A549 (cell line): ENCODE measurements at regions not wholly inside any gene's neighbourhood (a gene's known extent, or its start where the extent isn't known, plus 50 kb on each side); places are given as distances from the start of the nearest gene placed in this dataset.

Experiments used
- ATAC-seq, 2 experiments: fragments of 200-7000 bp in 1 of 2; fragments of >200 bp in 1 of 2; cut with Nextera tagmentation in 1 of 2; cut with Tn5 transposase in 1 of 2; 3 replicates each; pipeline versions ENCODE4 v1.8.0 to v1.9.1; 2018 to 2020; ENCODE audit warnings: mild to moderate bottlenecking in 1 of 2, moderate library complexity in 1 of 2
- CTCF ChIA-PET: fragments of 300-600 bp; sonication (Branson Sonifier 250); formaldehyde crosslinking; extraction: SDS; loops from one replicate; lab custom pipeline; 2021; ENCODE audit warnings: antibody characterized with exemption, inconsistent platforms; lab: Yijun Ruan, JAX
- POLR2A ChIA-PET: fragments of 350-600 bp; formaldehyde crosslinking; extraction: SDS; loops from one replicate; lab custom pipeline; 2021; ENCODE audit warnings: antibody characterized with exemption, inconsistent platforms; lab: Yijun Ruan, JAX
- DNase-seq, 2 experiments: peaks; one replicate each; pipeline versions ENCODE4 v3.0.0 to v3.0.0-alpha.2; 2011 to 2016; ENCODE audit warnings: low read depth in 1 of 2, low spot score in 1 of 2
- FAIRE-seq: peaks from 2 replicates; lab custom pipeline; 2011; peaks lifted over from hg19 to GRCh38; lab: Jason Lieb, UNC
- H3K27ac ChIP-seq, 2 experiments: fragments of >200 bp; sonication (Bioruptor Twin); formaldehyde crosslinking; 3 replicates each; pipeline ENCODE4 v1.5.1; 2016 to 2017
- H3K4me1 ChIP-seq: fragments of >200 bp; sonication (Bioruptor Twin); formaldehyde crosslinking; 3 replicates; pipeline ENCODE4 v1.6.1; 2016
- H3K4me2 ChIP-seq: fragments of >200 bp; sonication (Bioruptor Twin); formaldehyde crosslinking; 3 replicates; pipeline ENCODE4 v1.6.1; 2016
- H3K4me3 ChIP-seq: fragments of >200 bp; sonication (Bioruptor Twin); formaldehyde crosslinking; 3 replicates; pipeline ENCODE4 v1.5.1; 2016
- H3K9me3 ChIP-seq: fragments of >200 bp; sonication (Bioruptor Twin); formaldehyde crosslinking; 3 replicates; pipeline ENCODE4 v1.6.1; 2016
- ATOH8 ChIP-seq: fragments of 250-450 bp; sonication (Bioruptor Pico); IDR thresholded peaks from 2 replicates; pipeline ENCODE4 v1.5.0; 2020; ENCODE audit warnings: low read depth, mild to moderate bottlenecking, moderate library complexity
- BHLHE40 ChIP-seq: IDR thresholded peaks from 2 replicates; pipeline ENCODE4 v1.6.1; 2012; ENCODE audit warnings: low read depth, low read length, inconsistent platforms
- CBX2 ChIP-seq: fragments of 200-600 bp; sonication (generic); IDR thresholded peaks from 2 replicates; pipeline ENCODE4 v1.6.1; 2016; ENCODE audit warnings: low read depth, mild to moderate bottlenecking, borderline replicate concordance
- CBX8 ChIP-seq: fragments of 200-600 bp; sonication (generic); IDR thresholded peaks from 2 replicates; pipeline ENCODE4 v1.6.1; 2016
- EHF ChIP-seq: fragments of 250-450 bp; sonication (Bioruptor Pico); IDR thresholded peaks from 2 replicates; pipeline ENCODE4 v1.5.0; 2020; ENCODE audit warnings: mild to moderate bottlenecking
- EHMT2 ChIP-seq: fragments of 200-600 bp; sonication (generic); IDR thresholded peaks from 2 replicates; pipeline ENCODE4 v1.6.1; 2016; ENCODE audit warnings: antibody characterized with exemption, low read depth, mild to moderate bottlenecking, moderate library complexity
- ELK1 ChIP-seq: fragments of 150-350 bp; IDR thresholded peaks from 2 replicates; pipeline ENCODE4 v1.6.1; 2014; ENCODE audit warnings: low read depth, mild to moderate bottlenecking, low read length
- ESRRA ChIP-seq: fragments of 150-350 bp; IDR thresholded peaks from 2 replicates; pipeline ENCODE4 v1.6.1; 2014; ENCODE audit warnings: mild to moderate bottlenecking, low read length, borderline replicate concordance
- FOSB ChIP-seq: fragments of 250-450 bp; sonication (Bioruptor Pico); IDR thresholded peaks from 2 replicates; pipeline ENCODE4 v1.5.0; 2020; ENCODE audit warnings: mild to moderate bottlenecking, moderate library complexity
- FOXS1 ChIP-seq: fragments of 250-450 bp; sonication (Bioruptor Pico); IDR thresholded peaks from 2 replicates; pipeline ENCODE4 v1.5.0; 2020; ENCODE audit warnings: mild to moderate bottlenecking, moderate library complexity
- GATA3 ChIP-seq: IDR thresholded peaks from 2 replicates; pipeline ENCODE4 v1.6.1; 2012; ENCODE audit warnings: borderline replicate concordance
- HES2 ChIP-seq: fragments of >200 bp; sonication (Bioruptor Twin); formaldehyde crosslinking; IDR thresholded peaks from 2 replicates; pipeline ENCODE4 v1.6.1; 2016
- HEYL ChIP-seq: fragments of 250-450 bp; sonication (Bioruptor Pico); IDR thresholded peaks from 2 replicates; pipeline ENCODE4 v1.8.0; 2021; ENCODE audit warnings: mild to moderate bottlenecking, moderate library complexity
- HOXB5 ChIP-seq: fragments of 250-450 bp; sonication (Bioruptor Pico); IDR thresholded peaks from 2 replicates; pipeline ENCODE4 v1.5.0; 2020; ENCODE audit warnings: mild to moderate bottlenecking, moderate library complexity
- NPAS2 ChIP-seq: fragments of 250-450 bp; sonication (Bioruptor Pico); IDR thresholded peaks from 2 replicates; pipeline ENCODE4 v1.8.0; 2022; ENCODE audit warnings: mild to moderate bottlenecking, moderate library complexity, borderline replicate concordance
- NR3C1 ChIP-seq: fragments of >200 bp; sonication (Bioruptor Twin); formaldehyde crosslinking; IDR thresholded peaks from 3 replicates; pipeline ENCODE4 v1.6.1; 2017
- PBX3 ChIP-seq: IDR thresholded peaks from 2 replicates; pipeline ENCODE4 v1.6.1; 2012
- PHF8 ChIP-seq: fragments of 200-600 bp; sonication (generic); IDR thresholded peaks from 2 replicates; pipeline ENCODE4 v1.6.1; 2016; ENCODE audit warnings: low read depth, mild to moderate bottlenecking, antibody characterized with exemption, moderate library complexity, borderline replicate concordance
- POLR2A ChIP-seq: IDR thresholded peaks from 2 replicates; pipeline ENCODE4 v1.6.1; 2012; ENCODE audit warnings: mild to moderate bottlenecking, low read length
- RARB ChIP-seq: fragments of 250-450 bp; sonication (Bioruptor Pico); IDR thresholded peaks from 2 replicates; pipeline ENCODE4 v1.8.0; 2021; ENCODE audit warnings: mild to moderate bottlenecking, moderate library complexity
- RNF2 ChIP-seq: fragments of 200-600 bp; sonication (generic); IDR thresholded peaks from 2 replicates; pipeline ENCODE4 v1.6.1; 2016; ENCODE audit warnings: low read depth, mild to moderate bottlenecking, antibody characterized with exemption, moderate library complexity, borderline replicate concordance
- ZFP36 ChIP-seq: fragments of 450-650 bp; IDR thresholded peaks from 2 replicates; pipeline ENCODE4 v1.6.1; 2014; ENCODE audit warnings: borderline replicate concordance; ENCODE audit not compliant: partially characterized antibody
- ZNF302 ChIP-seq: fragments of 250-450 bp; sonication (Bioruptor Pico); IDR thresholded peaks from 2 replicates; pipeline ENCODE4 v1.9.0; 2021; ENCODE audit warnings: inconsistent platforms, mild to moderate bottlenecking, moderate library complexity
- WGBS: methylation state at CpG from one replicate; pipeline ENCODE4 v1.1.6; 2017; ENCODE audit errors: missing lambda C conversion rate; 5-methylcytosine and 5-hydroxymethylcytosine counted together

- ATAC-seq (no peak), FAIRE-seq (no peak), DNase-seq (no peak)
- Histone ChIP-seq H3K4me2 (no peak overlapping the region), H3K4me3 (no peak overlapping the region), H3K27ac (no peak overlapping the region), H3K9me3 (no peaks in the 10 kb centered on the region), H3K4me1 (no peaks in the 10 kb centered on the region)
- WGBS: 56% methylated on average over 2 of the region's 2 CpGs
- POLR2A ChIA-PET: no interaction called here
- CTCF ChIA-PET: no interaction called here
- TF ChIP-seq FOSB (CRISPR knock-in tag) (no peak), NPAS2 (CRISPR knock-in tag) (no peak), CBX2 (no peak), ATOH8 (no peak), CBX8 (no peak)
Observed at GRCh38 chr4:79626611-79627010, 218.6 kb upstream of the GK2 start.

- no peak for DNase-seq
- ATAC-seq: no peak
- Histone ChIP-seq H3K4me3 (no peak overlapping the region), H3K4me1 (no peaks in the 10 kb centered on the region), H3K27ac (no peak overlapping the region), H3K4me2 (no peak overlapping the region; the same call in 2 of the 3 replicates), H3K9me3 (no peaks in the 10 kb centered on the region)
- FAIRE-seq: no peak
- POLR2A ChIA-PET: no interaction called here
- CTCF ChIA-PET: no interaction called here
- 5% methylated on average over 5 of the region's 5 CpGs for WGBS
- TF ChIP-seq CBX8 (no peak), RNF2 (no peak), ATOH8 (no peak)
Observed at GRCh38 chr4:79626101-79626500, 218.1 kb upstream of the GK2 start.

- FAIRE-seq: no peak
- no peaks in the 10 kb centered on the region for H3K9me3 ChIP-seq
- CTCF ChIA-PET: no interaction called here
Observed at GRCh38 chr4:79625361-79625760, 217.3 kb upstream of the GK2 start.

GRCh38 chr4:79623021-79623870 is 215.2 kb upstream of the GK2 start:
- no peak for ATAC-seq
- H3K4me3 ChIP-seq: no peak overlapping the region
- no peak for FAIRE-seq
- no peak for DNase-seq
- H3K27ac ChIP-seq: no peak overlapping the region
- POLR2A ChIA-PET: no interaction called here
- no peaks in the 10 kb centered on the region for H3K9me3 ChIP-seq
- CTCF ChIA-PET: no interaction called here
- WGBS: 58% methylated on average over 12 of the region's 12 CpGs
- no peak overlapping the region for H3K4me2 ChIP-seq
- no peaks in the 10 kb centered on the region for H3K4me1 ChIP-seq
- no peak for TF ChIP-seq POLR2A
- no peak for TF ChIP-seq HOXB5
- no peak for TF ChIP-seq EHMT2
- TF ChIP-seq ZNF302 (CRISPR knock-in tag): no peak
- TF ChIP-seq NR3C1: no peak
- no peak for TF ChIP-seq ZFP36
- TF ChIP-seq RARB (CRISPR knock-in tag): no peak
- no peak for TF ChIP-seq BHLHE40
- no peak for TF ChIP-seq FOXS1 (CRISPR knock-in tag)
- no peak for TF ChIP-seq HES2
- TF ChIP-seq HEYL (CRISPR knock-in tag): no peak
- no peak for TF ChIP-seq ELK1

More at GRCh38 chr4:79625361-79625760, 217.3 kb upstream of the GK2 start:
- no peaks in the 10 kb centered on the region for H3K4me1 ChIP-seq
- no peak for DNase-seq
- WGBS: 13% methylated on average over 2 of the region's 2 CpGs
- POLR2A ChIA-PET: no interaction called here
- no peak overlapping the region for H3K4me2 ChIP-seq
- no peak for TF ChIP-seq PHF8
- no peak for TF ChIP-seq HES2
- TF ChIP-seq EHF (CRISPR knock-in tag): no peak
- TF ChIP-seq PBX3: no peak
- no peak for TF ChIP-seq NPAS2 (CRISPR knock-in tag)
- no peak for TF ChIP-seq ZFP36
- TF ChIP-seq ESRRA: no peak
- no peak for TF ChIP-seq GATA3
- TF ChIP-seq CBX2: no peak
- no peak overlapping the region for H3K27ac ChIP-seq
- ATAC-seq: no peak
- H3K4me3 ChIP-seq: no peak overlapping the region
